NCI-H2107 (cell line): ENCODE measurements at regions not wholly inside any gene's neighbourhood (a gene's known extent, or its start where the extent isn't known, plus 50 kb on each side); places are given as distances from the start of the nearest gene placed in this dataset.
"Not testable (repeated sequence)": the region's sequence is repeated elsewhere in the genome, so short reads cannot be mapped to it uniquely, and the experiment has no call there.

Experiments
- DNase-seq: peaks from one replicate; lab custom pipeline; 2025; lab: John Stamatoyannopoulos, UW

- peak; percentile 18 for DNase-seq
Observed at GRCh38 chr1:230487773-230488428, 61.8 kb upstream of the PGBD5 start.

- DNase-seq, result no peak
Observed at GRCh38 chr1:230476622-230477003, 50.5 kb upstream of the PGBD5 start.

- DNase-seq, result not testable (repeated sequence)
Observed at GRCh38 chr1:230475856-230476621, 49.9 kb upstream of the PGBD5 start.
